ENCODE measurements at regions not wholly inside any gene's neighbourhood (a gene's known extent, or its start where the extent isn't known, plus 50 kb on each side); places are given as distances from the start of the nearest gene placed in this dataset.

GRCh38 chr21:28734522-28735175 lies 258.0 kb downstream of the LTN1 start:
- TF ChIP-seq CTCF (IDR thresholded peaks at IDR 0.05; ENCODE audit: low read depth, low read length, poor library complexity, severe bottlenecking) (no peak), EZH2phosphoT487 (IDR thresholded peaks at IDR 0.05; ENCODE audit: borderline replicate concordance, low read length) (no peak)
